ENCODE measurements at regions not wholly inside any gene's neighbourhood (a gene's known extent, or its start where the extent isn't known, plus 50 kb on each side); places are given as distances from the start of the nearest gene placed in this dataset.

DNA sequence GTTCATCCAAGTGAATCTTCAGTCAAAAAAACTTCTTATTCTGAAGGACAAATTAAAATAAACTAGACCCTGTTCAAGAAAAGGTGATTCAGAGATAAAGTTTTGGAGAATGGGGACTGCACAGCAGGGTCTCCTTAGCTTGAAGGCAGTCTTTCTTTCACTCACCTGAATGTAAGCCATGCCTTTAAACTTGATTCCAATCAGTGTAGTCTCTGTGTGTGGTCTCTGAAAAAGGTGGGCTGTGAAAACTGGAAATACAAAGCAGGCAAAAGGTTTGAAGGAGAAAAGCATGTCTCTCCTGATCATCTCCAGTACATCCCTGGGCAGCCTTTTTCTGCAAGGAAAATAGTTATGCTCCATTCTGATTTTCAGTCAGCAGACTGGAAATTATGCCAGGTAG is 188.0 kb upstream of the SASH1 start:
- no peak for TF ChIP-seq POLR2AphosphoS5 (IDR thresholded peaks at IDR 0.05; ENCODE audit: low read depth, low read length)
- TF ChIP-seq POLR2A (IDR thresholded peaks at IDR 0.05; ENCODE audit: low read depth, low read length): no peak
- TF ChIP-seq TAF1 (IDR thresholded peaks at IDR 0.05; ENCODE audit: borderline replicate concordance, low read depth, low read length): no peak
